Endothelial cell of umbilical vein (primary cell): ENCODE measurements at regions not wholly inside any gene's neighbourhood (a gene's known extent, or its start where the extent isn't known, plus 50 kb on each side); places are given as distances from the start of the nearest gene placed in this dataset.

ENCODE experiments used
- POLR2A ChIP-seq: IDR thresholded peaks from 2 replicates; pipeline ENCODE4 v1.6.1; 2012; ENCODE audit warnings: low read depth, mild to moderate bottlenecking, control low read depth, low read length
- TF ChIP-seq, protein P1 (sequence below), 2 donors: IDR thresholded peaks; 1 replicate in 1 of 2; 2 replicates in 1 of 2; pipeline ENCODE4 v1.5.1; 2011; ENCODE audit warnings: low read length in 2 of 2, mild to moderate bottlenecking in 2 of 2, moderate library complexity in 2 of 2, control low read depth in 1 of 2, inconsistent platforms in 1 of 2, low read depth in 1 of 2; ENCODE audit not compliant: insufficient read depth in 1 of 2; ENCODE audit errors: extremely low read depth in 1 of 2

DNA sequence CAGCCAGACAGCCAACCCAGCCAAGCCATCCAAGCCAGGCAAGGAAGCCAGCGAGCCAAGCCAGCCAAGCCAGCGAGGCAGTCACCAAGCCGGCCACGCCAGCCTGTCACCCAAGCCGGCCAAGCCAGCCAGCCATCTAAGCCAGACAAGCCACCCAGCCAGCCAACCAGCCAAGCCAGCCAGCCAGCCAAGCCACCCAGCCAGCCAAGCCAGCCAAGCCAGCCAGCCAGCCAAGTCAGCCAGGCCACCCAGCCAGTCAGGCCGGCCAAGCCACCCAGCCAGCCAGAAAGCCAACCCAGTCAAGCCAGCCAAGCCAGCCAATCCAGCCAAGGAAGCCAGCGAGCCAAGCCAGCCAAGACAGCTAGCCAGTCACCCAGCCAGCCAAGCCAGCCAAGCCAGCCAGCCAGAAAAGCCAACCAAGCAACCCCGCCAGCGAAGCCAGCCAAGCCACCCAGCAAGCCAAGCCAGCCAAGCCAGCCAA, 201.2 kb downstream of the GOLGA6L6 start:
- TF ChIP-seq, protein P1, sequence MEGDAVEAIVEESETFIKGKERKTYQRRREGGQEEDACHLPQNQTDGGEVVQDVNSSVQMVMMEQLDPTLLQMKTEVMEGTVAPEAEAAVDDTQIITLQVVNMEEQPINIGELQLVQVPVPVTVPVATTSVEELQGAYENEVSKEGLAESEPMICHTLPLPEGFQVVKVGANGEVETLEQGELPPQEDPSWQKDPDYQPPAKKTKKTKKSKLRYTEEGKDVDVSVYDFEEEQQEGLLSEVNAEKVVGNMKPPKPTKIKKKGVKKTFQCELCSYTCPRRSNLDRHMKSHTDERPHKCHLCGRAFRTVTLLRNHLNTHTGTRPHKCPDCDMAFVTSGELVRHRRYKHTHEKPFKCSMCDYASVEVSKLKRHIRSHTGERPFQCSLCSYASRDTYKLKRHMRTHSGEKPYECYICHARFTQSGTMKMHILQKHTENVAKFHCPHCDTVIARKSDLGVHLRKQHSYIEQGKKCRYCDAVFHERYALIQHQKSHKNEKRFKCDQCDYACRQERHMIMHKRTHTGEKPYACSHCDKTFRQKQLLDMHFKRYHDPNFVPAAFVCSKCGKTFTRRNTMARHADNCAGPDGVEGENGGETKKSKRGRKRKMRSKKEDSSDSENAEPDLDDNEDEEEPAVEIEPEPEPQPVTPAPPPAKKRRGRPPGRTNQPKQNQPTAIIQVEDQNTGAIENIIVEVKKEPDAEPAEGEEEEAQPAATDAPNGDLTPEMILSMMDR (IDR thresholded peaks at IDR 0.05; ENCODE audit: extremely low read depth in 1 of 2, insufficient read depth in 1 of 2, low read depth in 1 of 2, low read length in 2 of 2): no peak
- TF ChIP-seq POLR2A: no peak
